Stimulated activated CD4-positive, alpha-beta T cell treated with anti-CD3 and anti-CD28 coated beads, Interleukin-12 subunit alpha, Interleukin-12 subunit beta, amount 100 ng/mL, for 24 hours (primary cell): ENCODE measurements at regions not wholly inside any gene's neighbourhood (a gene's known extent, or its start where the extent isn't known, plus 50 kb on each side); places are given as distances from the start of the nearest gene placed in this dataset.
"Not testable (repeated sequence)": the region's sequence is repeated elsewhere in the genome, so short reads cannot be mapped to it uniquely, and the experiment has no call there.

ENCODE experiments used
- DNase-seq, 2 experiments: peaks; one replicate each; pipeline ENCODE4 v3.0.0-alpha.2; 2020; ENCODE audit warnings: low read depth in 2 of 2

DNA sequence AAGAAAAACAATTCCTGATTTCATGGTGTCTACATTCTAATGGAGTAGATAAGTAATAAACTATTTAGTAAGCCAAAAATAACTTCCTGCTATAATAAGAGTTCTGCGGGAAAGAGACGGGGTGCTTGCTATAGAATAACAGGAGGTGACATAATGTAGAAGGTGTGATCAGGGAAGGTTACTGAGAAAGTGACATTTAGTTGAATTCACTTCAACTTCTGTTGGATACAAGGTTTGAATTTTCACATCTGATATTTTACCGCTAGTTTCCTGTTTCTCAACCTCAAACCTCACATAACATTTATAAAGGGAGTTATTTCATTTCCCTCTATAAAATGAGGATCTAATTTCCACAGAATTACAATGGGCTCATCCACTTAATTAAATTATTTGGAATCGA is 102.3 kb upstream of the GBE1 start:
- DNase-seq = no peak

DNA sequence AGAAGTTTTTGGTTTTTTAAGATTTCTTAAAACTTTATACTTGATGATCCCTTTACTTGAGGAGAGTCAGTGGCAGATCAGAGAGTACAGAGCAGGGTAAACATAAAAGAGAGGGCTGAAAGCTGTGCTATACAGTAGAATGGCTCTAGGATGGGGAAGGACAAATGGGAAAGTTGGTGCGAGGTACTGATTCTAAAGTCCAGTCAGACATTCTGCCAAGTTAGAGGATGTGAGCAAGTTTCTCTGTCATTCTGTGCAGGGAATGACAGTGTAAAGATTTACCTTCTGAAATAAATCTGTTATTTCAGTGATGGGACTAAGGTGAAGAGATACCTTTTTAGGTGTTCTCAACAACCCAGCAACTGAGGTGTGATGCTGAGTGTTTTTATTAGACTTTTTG is 100.1 kb upstream of the GBE1 start:
- no peak for DNase-seq

DNA sequence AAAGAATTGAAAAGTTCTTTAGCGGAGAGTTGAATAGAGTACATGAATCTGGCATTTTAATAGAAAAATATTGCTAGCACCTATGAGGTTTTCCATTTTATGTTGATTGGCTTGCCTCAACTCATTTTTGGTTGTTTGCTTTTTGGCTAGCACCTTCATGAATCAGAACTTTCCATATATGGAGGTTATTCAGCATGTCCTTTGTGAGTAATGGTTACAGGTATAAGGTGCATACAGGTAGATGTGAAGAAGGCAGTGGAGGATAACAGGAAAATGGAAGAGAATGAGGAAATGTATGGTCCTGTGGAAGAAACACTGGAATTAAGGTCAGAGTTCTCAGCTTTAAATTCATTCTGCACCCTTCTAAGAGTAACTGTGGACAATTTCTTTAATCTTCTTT is 98.1 kb upstream of the GBE1 start:
- DNase-seq = no peak

DNA sequence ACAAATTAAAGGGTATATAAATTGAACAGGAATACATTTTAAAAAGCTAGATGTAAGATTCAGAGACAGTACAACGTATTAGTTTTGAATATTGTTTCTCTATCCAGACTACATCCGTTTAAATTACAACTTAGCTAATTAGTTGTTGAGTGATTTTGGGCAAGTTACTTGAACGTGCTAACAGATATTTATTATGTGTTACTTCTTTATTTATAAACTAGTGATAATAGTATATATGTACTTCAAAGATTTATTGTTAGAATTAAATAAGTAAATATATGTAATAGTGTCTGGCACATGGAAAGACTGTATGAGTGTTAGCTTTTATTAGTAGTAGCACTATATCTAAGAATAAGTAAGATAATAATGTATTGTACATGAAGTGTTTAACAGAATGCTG is 92.0 kb upstream of the GBE1 start:
- DNase-seq = no peak

DNA sequence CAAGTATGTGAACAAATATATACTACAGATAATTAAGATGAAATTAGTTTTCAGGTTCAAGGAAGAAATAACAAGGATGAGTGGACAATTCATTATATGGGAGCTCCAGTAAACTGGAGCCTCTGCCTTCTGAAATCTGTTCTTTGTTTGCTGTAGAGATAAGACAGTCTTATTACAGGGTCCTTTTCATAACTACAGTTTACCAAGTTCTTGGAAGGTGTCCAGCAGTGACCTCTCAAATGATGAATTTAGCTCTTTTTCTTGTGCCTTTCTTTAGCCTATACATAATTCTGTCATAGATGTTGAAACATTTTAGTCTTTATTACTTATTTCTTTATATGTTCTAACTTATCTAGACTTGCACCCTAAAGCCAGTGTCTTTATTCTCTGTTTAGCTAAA is 89.7 kb upstream of the GBE1 start:
- no peak for DNase-seq

DNA sequence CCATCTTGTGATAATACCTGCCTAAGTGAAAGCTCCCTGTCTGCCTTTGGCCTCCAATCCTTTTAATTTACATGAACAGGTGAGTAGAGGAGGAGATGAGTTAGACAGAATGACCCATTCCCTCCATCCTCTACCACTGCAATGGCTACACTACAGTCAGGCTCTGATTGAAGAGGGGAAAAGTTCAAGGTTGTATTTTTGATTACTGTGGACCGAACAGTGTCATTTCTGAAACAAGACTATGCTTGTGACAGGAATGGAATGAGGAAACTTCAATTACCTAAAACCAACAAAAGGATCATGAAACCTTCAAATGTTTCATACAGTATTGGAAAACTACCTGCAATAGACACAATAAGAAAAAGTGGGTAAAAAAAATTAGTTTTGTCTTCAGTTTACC is 85.5 kb upstream of the GBE1 start:
- no peak for DNase-seq

DNA sequence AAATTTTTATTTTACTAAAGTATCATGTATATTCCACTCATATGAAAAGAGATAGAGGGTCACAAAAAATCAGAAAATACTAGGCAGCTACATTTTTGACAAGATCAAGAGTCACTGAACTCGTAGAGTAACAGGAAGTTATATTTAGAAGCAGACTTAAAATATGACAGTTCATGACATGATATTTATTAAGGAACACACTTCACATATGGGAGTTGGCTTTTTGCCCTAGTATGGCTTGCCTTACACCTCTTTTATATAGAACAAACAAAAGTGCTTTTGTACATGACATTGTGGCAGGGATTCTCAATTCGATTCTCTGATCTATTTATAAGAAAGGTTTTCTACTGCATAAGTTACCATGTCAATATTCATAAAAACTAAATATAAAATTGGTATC is 80.1 kb upstream of the GBE1 start:
- no peak for DNase-seq

DNA sequence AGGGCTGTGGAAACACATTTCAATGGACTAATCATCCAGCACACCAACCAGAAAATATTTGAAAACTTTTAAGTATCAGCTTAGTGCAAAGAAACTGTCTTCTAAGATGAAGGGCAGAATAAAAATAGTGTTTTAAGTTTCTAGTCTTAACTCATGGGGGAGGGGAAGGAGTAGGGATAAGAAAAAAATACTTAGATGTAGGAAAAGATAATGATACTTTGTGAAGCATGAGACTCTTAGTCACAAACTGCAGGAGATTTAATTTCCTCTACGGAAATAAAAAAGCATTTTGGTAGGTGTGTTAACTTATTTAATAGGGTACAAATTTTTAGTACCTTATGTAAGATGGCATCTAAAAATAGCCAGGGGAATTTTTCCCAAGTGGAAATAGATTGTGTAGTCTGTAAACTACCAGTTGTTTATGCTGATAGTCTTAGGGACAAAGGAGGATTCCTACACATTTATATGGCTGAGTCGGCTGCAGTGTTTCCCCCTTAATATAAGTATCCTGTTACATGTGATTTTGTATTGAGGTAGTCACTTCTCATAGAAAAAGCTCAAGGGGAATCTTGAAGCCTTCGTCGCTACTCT is 78.2 kb upstream of the GBE1 start:
- no peak for DNase-seq

DNA sequence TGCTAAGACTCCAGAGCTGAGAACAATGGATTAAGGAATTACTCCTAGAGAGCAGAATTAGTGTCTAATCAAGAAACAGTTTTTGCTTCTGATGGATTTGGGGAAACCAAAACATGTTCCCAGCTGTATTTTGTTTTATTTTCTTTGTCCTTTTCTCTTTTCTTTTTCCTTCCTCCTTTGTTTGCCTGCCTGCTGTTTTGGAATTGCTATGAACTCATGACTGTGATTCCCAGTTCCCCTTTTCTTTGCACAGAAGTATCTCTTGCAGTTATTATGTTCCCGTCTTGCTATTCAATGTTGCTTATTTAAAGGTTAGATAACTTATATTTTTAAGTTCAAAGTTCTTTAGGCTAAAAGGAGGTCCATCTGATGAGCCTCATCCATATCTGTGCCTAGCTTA is 77.0 kb upstream of the GBE1 start:
- no peak for DNase-seq

DNA sequence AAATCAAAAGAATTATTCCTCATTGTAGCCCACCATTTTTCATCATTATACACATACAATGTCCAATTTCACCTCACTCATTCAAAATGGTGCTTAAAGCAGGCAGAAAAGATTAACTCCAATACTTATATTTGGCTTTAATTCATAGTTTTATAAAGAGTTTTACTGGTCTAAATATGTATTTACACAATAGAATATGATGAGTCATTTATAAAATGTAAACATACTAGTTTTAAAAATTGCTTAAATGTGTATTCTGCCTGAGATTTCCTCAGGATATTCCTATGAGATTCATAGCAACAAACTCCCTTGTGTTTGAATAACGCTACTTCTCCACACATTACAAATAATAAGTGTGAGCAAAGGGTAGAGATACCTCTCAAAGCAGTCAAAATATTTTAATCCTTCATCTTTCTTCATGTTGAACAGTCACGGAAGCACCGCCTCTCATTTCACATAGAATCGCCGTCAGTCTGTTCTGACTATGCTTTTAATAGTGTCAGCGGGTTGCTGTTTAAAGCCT is 75.7 kb upstream of the GBE1 start:
- no peak for DNase-seq

DNA sequence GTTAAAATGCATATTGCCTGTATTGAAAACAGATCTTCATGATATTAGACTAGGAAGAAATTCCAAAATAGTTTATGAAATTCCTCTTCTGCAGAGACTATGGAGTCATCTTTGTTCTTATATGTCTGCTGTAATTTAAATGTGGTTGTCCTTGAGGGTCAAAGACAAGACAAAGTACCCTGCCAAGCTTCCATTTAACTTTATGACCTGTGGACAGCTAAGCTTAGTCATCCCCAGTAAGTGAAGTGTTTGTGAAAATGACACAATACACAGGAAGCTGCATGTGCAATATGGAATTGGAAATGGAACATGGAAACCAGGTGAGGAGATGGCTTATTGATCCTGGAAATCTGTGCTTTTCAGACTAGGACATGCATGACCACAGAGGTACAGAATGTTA is 68.5 kb upstream of the GBE1 start:
- no peak for DNase-seq

DNA sequence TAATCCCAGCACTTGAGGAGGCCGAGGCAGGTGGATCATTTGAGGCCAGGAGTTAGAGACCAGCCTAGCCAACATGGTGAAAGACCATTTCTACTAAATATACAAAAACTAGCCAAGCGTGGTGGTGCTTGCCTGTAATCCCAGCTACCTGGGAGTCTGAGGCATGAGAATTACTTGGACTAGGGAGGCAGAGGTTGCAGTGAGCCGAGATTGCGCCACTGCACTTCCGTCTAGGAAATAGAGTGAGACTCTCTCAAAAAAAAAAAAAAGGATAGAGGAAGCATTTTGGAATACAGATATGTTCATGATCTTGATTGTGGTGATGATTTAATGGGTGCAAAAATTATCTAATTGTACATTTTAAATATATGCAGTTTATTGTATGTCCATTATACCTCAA is 67.8 kb upstream of the GBE1 start:
- not testable (repeated sequence) for DNase-seq

DNA sequence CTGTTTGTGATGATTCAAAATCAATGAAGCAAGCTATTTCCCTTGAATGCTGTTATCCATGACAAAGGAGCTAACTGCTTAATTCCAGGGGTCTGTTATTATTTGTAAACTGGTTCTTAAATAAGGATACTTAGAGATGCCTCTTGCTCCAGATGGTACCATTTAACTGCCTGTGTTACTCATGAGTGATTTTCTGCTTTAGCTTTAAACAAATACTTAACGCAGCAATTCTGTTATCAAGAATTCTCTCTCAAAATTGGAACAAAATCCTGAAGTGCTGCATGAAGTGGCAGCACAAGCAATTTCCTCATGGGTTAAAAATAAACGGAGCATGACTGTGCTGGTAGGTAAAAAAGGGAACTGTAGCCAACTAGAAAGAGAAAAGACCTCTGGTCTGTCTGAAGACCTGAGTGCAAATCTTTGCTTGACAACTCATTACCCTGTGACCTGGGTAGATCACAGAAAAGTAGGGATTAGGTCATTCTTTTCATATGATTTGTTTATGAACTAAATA is 62.5 kb upstream of the GBE1 start:
- no peak for DNase-seq

DNA sequence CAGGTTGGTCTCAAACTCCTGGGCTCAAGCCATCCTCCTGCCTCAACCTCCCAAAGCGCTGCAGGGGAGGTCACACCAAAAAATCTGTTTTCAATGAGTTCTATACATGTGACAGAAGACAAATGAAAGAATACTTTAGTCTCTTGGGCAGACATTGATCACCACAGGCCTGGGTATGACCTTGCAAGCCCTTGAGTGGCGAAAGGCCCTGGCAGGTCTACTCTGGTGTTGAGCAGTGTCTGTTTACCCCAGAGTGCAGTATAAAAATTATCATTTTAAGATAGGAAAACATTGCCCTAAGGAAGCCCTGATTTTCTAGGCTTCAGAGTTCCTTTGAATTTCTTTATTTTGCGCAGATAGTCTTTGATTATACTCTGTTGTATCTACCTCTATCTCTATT is 61.6 kb upstream of the GBE1 start:
- DNase-seq = no peak

DNA sequence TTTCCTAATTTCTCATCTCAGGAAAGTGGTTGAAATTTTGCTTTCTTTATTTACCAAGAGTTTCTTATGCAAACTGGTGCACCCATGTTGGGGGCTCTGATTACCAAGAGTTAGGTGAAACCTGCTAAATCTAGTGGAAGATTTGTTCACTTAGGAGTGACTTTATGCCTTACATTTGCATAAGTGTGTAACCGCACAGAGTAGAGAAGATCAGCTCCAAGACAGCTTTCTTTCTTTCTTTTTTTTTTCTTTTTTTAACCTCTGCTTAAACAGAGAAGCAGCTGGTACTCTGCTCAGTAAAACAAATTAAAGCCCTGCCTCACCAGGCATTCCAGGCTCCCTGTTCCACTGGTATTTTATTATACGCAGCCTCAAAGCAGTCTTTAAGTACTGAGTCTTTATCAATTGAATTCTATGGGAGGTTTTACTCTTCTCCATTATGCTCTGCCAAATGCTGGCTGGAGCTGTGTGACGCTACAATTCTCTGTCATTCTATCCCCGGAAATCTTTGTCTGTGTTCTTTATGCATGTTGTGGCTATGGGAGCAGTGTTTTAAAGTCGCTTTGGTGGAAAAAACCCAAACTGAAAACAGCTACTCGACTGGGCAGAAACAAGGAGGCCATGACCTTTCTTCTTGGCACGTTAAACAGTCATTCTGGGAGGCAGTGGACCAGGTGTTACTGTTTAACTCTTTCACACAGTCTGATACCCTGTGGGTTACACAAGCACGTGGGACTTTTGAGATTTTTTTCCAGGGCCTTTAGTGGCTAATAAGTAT is 55.2 kb upstream of the GBE1 start:
- DNase-seq = no peak

DNA sequence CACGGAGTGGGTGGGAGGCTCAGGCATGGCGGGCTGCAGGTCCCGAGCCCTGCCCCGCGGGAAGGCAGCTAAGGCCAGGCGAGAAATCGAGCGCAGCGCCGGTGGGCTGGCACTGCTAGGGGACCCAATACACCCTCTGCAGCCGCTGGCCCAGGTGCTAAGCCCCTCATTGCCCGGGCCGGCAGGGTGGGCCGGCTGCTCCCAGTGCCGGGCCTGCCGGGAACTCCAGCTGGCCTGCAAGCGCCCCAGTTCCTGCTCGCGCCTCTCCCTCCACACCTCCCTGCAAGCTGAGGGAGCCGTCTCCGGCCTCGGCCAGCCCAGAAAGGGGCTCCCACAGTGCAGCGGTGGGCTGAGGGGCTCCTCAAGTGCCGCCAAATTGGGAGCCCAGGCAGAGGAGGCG is 50.7 kb upstream of the GBE1 start:
- DNase-seq = not testable (repeated sequence)
